Astrocyte of the cerebellum (primary cell): ENCODE measurements at regions not wholly inside any gene's neighbourhood (a gene's known extent, or its start where the extent isn't known, plus 50 kb on each side); places are given as distances from the start of the nearest gene placed in this dataset.
"Not testable (repeated sequence)": the region's sequence is repeated elsewhere in the genome, so short reads cannot be mapped to it uniquely, and the experiment has no call there.

Source experiments
- DNase-seq: peaks from one replicate; pipeline ENCODE4 v3.0.0-alpha.2; 2011; ENCODE audit warnings: low read depth
- H3K4me3 ChIP-seq: 2 replicates; pipeline ENCODE4 v1.5.1; 2011; ENCODE audit warnings: mild to moderate bottlenecking, low read depth, low read length, moderate library complexity
- CTCF ChIP-seq: IDR thresholded peaks from 2 replicates; pipeline ENCODE4 v1.5.1; 2012; ENCODE audit warnings: low read length, low read depth, moderate library complexity, mild to moderate bottlenecking; ENCODE audit errors: missing control alignments
- in situ Hi-C: cut with HindIII; loops from 2 replicates; pipeline ENCODE4 v1.10.0; 2017; ENCODE audit warnings: low sequenced_read_pairs

- in situ Hi-C loops, result no loop called here
- H3K4me3 ChIP-seq, result no peak overlapping the region
- DNase-seq, result no peak
- no peak for TF ChIP-seq CTCF
Measured at GRCh38 chr7:113030489-113030888, 56.1 kb downstream of the GPR85 start.

GRCh38 chr7:113026941-113027340 lies 59.7 kb downstream of the GPR85 start:
- no peak for DNase-seq
- in situ Hi-C loops, result loop anchor here (10.0 kb wide), 1 partner anchor 252 kb away; no protein-coding TSS in a partner anchor
- no peak overlapping the region for H3K4me3 ChIP-seq
- no peak for TF ChIP-seq CTCF

- in situ Hi-C loops, H3K4me3 ChIP-seq, DNase-seq: not testable (repeated sequence)
Measured at GRCh38 chr7:113017144-113017857, 69.3 kb downstream of the GPR85 start.

GRCh38 chr7:113015034-113015645 lies 71.5 kb downstream of the GPR85 start:
- in situ Hi-C loops, result no loop called here
- peak; percentile 42 for DNase-seq

GRCh38 chr7:113013761-113014449 lies 72.7 kb downstream of the GPR85 start:
- in situ Hi-C loops, result no loop called here
- TF ChIP-seq CTCF, result no peak
- no peak for DNase-seq
- no peak overlapping the region for H3K4me3 ChIP-seq

More at GRCh38 chr7:113015034-113015645, 71.5 kb downstream of the GPR85 start:
- H3K4me3 ChIP-seq, result no peak overlapping the region
- no peak for TF ChIP-seq CTCF

- in situ Hi-C loops, H3K4me3 ChIP-seq, DNase-seq: not testable (repeated sequence)
Measured at GRCh38 chr7:113012862-113013261, 73.8 kb downstream of the GPR85 start.

GRCh38 chr7:113010377-113010776 lies 76.2 kb downstream of the GPR85 start:
- TF ChIP-seq CTCF, result no peak
- no peak for DNase-seq
- no peak overlapping the region for H3K4me3 ChIP-seq
- in situ Hi-C loops, result no loop called here
